CD14-positive monocyte (primary cell): ENCODE measurements at regions not wholly inside any gene's neighbourhood (a gene's known extent, or its start where the extent isn't known, plus 50 kb on each side); places are given as distances from the start of the nearest gene placed in this dataset.

Source experiments
- DNase-seq, 3 donors: peaks; one replicate each; pipeline ENCODE4 v3.0.0-alpha.2; 2011 to 2022
- H2AFZ ChIP-seq: 2 replicates; pipeline ENCODE4 v1.6.0; 2012; ENCODE audit warnings: mild to moderate bottlenecking, low read depth, low read length, inconsistent platforms; ENCODE audit not compliant: insufficient read depth, poor library complexity, severe bottlenecking
- H3K27ac ChIP-seq, 2 donors: 1 replicate in 1 of 2; 2 replicates in 1 of 2; pipeline ENCODE4 v1.5.1; 2012 to 2013; ENCODE audit warnings: low read length in 2 of 2, control low read depth in 1 of 2, inconsistent platforms in 1 of 2, low read depth in 1 of 2, mild to moderate bottlenecking in 1 of 2
- H3K27me3 ChIP-seq, 2 donors: one replicate each; pipeline versions ENCODE4 v1.6.0 to v1.6.1; 2011 to 2013; ENCODE audit warnings: low read length in 2 of 2; ENCODE audit not compliant: control insufficient read depth in 2 of 2, insufficient read depth in 2 of 2
- H3K36me3 ChIP-seq, 2 donors: replicated peaks in 1 of 2; 1 replicate in 1 of 2; 2 replicates in 1 of 2; pipeline versions ENCODE4 v1.5.1 to v1.6.1; 2012 to 2013; ENCODE audit warnings: low read length in 2 of 2, control low read depth in 1 of 2, inconsistent platforms in 1 of 2, mild to moderate bottlenecking in 1 of 2; ENCODE audit not compliant: insufficient read depth in 2 of 2, control insufficient read depth in 1 of 2
- H3K4me1 ChIP-seq, 2 donors: 1 replicate in 1 of 2; 2 replicates in 1 of 2; pipeline versions ENCODE4 v1.5.1 to v1.6.1; 2012 to 2013; ENCODE audit warnings: low read length in 2 of 2, control low read depth in 1 of 2, inconsistent platforms in 1 of 2, mild to moderate bottlenecking in 1 of 2, moderate library complexity in 1 of 2; ENCODE audit not compliant: insufficient read depth in 2 of 2, control insufficient read depth in 1 of 2
- H3K4me2 ChIP-seq: replicated peaks from 2 replicates; pipeline ENCODE3; 2012; ENCODE audit warnings: low read length, moderate library complexity, mild to moderate bottlenecking; ENCODE audit not compliant: poor library complexity, severe bottlenecking; ENCODE audit errors: extremely low read depth
- H3K4me3 ChIP-seq, 3 experiments: fragments of 200-600 bp in 1 of 3; sonication (generic) in 1 of 3; replicated peaks in 1 of 3; 1 replicate in 2 of 3; 2 replicates in 1 of 3; pipeline ENCODE4 v1.5.1; 2011 to 2013; ENCODE audit warnings: low read length in 3 of 3, mild to moderate bottlenecking in 3 of 3, control low read depth in 2 of 3, low read depth in 2 of 3, inconsistent platforms in 1 of 3, moderate library complexity in 1 of 3
- H3K79me2 ChIP-seq: 2 replicates; pipeline ENCODE4 v1.6.0; 2012; ENCODE audit warnings: mild to moderate bottlenecking, control low read depth, inconsistent platforms, low read length, moderate library complexity; ENCODE audit not compliant: insufficient read depth
- H3K9ac ChIP-seq: 2 replicates; pipeline ENCODE4 v1.6.0; 2017; ENCODE audit warnings: low read length, mild to moderate bottlenecking; ENCODE audit not compliant: insufficient read depth, poor library complexity, severe bottlenecking
- H3K9me3 ChIP-seq, 2 donors: replicated peaks in 1 of 2; 1 replicate in 1 of 2; 2 replicates in 1 of 2; pipeline versions ENCODE4 v1.5.1 to v1.6.1; 2012 to 2013; ENCODE audit warnings: low read length in 2 of 2, control low read depth in 1 of 2; ENCODE audit not compliant: control insufficient read depth in 1 of 2, insufficient read depth in 1 of 2
- H4K20me1 ChIP-seq: 2 replicates; pipeline ENCODE4 v1.6.0; 2012; ENCODE audit warnings: mild to moderate bottlenecking, low read length, control low read depth, moderate library complexity; ENCODE audit not compliant: insufficient read depth
- H3K27ac Mint-ChIP-seq, 7 donors: one replicate each; pipeline ENCODE4 v1.8.0; 2020; ENCODE audit warnings: mild to moderate bottlenecking in 7 of 7, mixed read lengths in 7 of 7, moderate library complexity in 6 of 7, inconsistent platforms in 2 of 7
- H3K27me3 Mint-ChIP-seq, 3 donors: one replicate each; pipeline ENCODE4 v1.8.0; 2021 to 2022; ENCODE audit warnings: low read depth in 3 of 3, mild to moderate bottlenecking in 3 of 3, mixed read lengths in 3 of 3, moderate library complexity in 3 of 3, inconsistent platforms in 1 of 3
- H3K36me3 Mint-ChIP-seq, 2 donors: one replicate each; pipeline ENCODE4 v1.8.0; 2020; ENCODE audit warnings: mixed read lengths in 2 of 2, inconsistent platforms in 1 of 2, mild to moderate bottlenecking in 1 of 2
- H3K4me1 Mint-ChIP-seq: one replicate; pipeline ENCODE4 v1.8.0; 2020; ENCODE audit warnings: mild to moderate bottlenecking, mixed read lengths
- H3K4me3 Mint-ChIP-seq, 2 donors: one replicate each; pipeline ENCODE4 v1.8.0; 2020; ENCODE audit warnings: mild to moderate bottlenecking in 2 of 2, mixed read lengths in 2 of 2, moderate library complexity in 1 of 2
- H3K9me3 Mint-ChIP-seq, 7 donors: one replicate each; pipeline ENCODE4 v1.8.0; 2020 to 2022; ENCODE audit warnings: mixed read lengths in 7 of 7, mild to moderate bottlenecking in 6 of 7, moderate library complexity in 6 of 7, inconsistent platforms in 2 of 7
- CTCF ChIP-seq: fragments of 200-600 bp; IDR thresholded peaks from one replicate; pipeline ENCODE4 v1.8.0; 2022; ENCODE audit warnings: antibody characterized with exemption, mild to moderate bottlenecking
- WGBS: methylation state at CpG from one replicate; pipeline ENCODE4 v1.1.5; 2013; ENCODE audit warnings: missing lambda C conversion rate; ENCODE audit not compliant: insufficient coverage; 5-methylcytosine and 5-hydroxymethylcytosine counted together
- intact Hi-C, 2 donors: fragments of 100-400 bp; cut with micrococcal nuclease; formaldehyde crosslinking; loops; one replicate each; pipeline versions ENCODE4 v1.15.0 to v1.15.1; 2023

- intact Hi-C loops, result no loop called here
- H3K79me2 ChIP-seq, result no peaks in the 10 kb centered on the region
- no peaks in the 10 kb centered on the region for H4K20me1 ChIP-seq
- Mint-ChIP-seq H3K27me3 (peaks cover 12 to 26% (median 19%) of the 10 kb centered on the region in 3 donors), H3K9me3 (peaks cover 0 to 3% (median 0%) of the 10 kb centered on the region in 7 donors), H3K4me3 (no peak overlapping the region), H3K36me3 (no peaks in the 10 kb centered on the region), H3K4me1 (no peaks in the 10 kb centered on the region), H3K27ac (peak overlapping the region in 1 of 7 donors; percentile 23)
- no peak overlapping the region for H3K4me3 ChIP-seq
- no peaks in the 10 kb centered on the region for H3K9me3 ChIP-seq
- H3K27ac ChIP-seq, result no peak overlapping the region
- no peaks in the 10 kb centered on the region for H3K36me3 ChIP-seq
- DNase-seq, result no peak
- TF ChIP-seq CTCF, result no peak
- no peaks in the 10 kb centered on the region for H3K4me1 ChIP-seq
- H2AFZ ChIP-seq, result no peak overlapping the region
- 87% methylated on average over 5 of the region's 5 CpGs for WGBS
- H3K27me3 ChIP-seq, result no peaks in the 10 kb centered on the region
- no peak overlapping the region for H3K9ac ChIP-seq
- no peak overlapping the region for H3K4me2 ChIP-seq
Measured at GRCh38 chr1:36722871-36723270, 240.2 kb upstream of the CSF3R start.

GRCh38 chr1:36721261-36721660 lies 238.5 kb upstream of the CSF3R start:
- no peak overlapping the region for H3K9ac ChIP-seq
- 94% methylated on average over 2 of the region's 6 CpGs for WGBS
- H3K79me2 ChIP-seq, result no peaks in the 10 kb centered on the region
- no peaks in the 10 kb centered on the region for H3K4me1 ChIP-seq
- no peak overlapping the region for H3K4me2 ChIP-seq
- H3K27ac Mint-ChIP-seq, result no peak overlapping the region
- no peak overlapping the region for H2AFZ ChIP-seq
- H3K36me3 ChIP-seq, result no peaks in the 10 kb centered on the region
- intact Hi-C loops, result no loop called here
- DNase-seq, result no peak
- no peak overlapping the region for H3K4me3 Mint-ChIP-seq
- TF ChIP-seq CTCF, result no peak
- H3K9me3 Mint-ChIP-seq, result peaks cover 0 to 3% (median 0%) of the 10 kb centered on the region in 7 donors
- H3K4me1 Mint-ChIP-seq, result peaks cover 5% of the 10 kb centered on the region
- no peaks in the 10 kb centered on the region for H3K27me3 ChIP-seq
- no peak overlapping the region for H3K4me3 ChIP-seq
- H3K36me3 Mint-ChIP-seq, result no peaks in the 10 kb centered on the region
- H4K20me1 ChIP-seq, result no peaks in the 10 kb centered on the region
- H3K27ac ChIP-seq, result no peak overlapping the region
- peaks cover 16 to 31% (median 19%) of the 10 kb centered on the region in 3 donors for H3K27me3 Mint-ChIP-seq
- H3K9me3 ChIP-seq, result no peaks in the 10 kb centered on the region
